ENCODE measurements at regions not wholly inside any gene's neighbourhood (a gene's known extent, or its start where the extent isn't known, plus 50 kb on each side); places are given as distances from the start of the nearest gene placed in this dataset.

- TF ChIP-seq EP300 (IDR thresholded peaks at IDR 0.05; ENCODE audit: borderline replicate concordance) (no peak), CREB1 (IDR thresholded peaks at IDR 0.05; ENCODE audit: low read depth) (no peak), FOXM1 (IDR thresholded peaks at IDR 0.05; ENCODE audit: borderline replicate concordance, low read depth) (no peak), TAF1 (IDR thresholded peaks at IDR 0.05; ENCODE audit: low read depth) (no peak), ZBTB7A (IDR thresholded peaks at IDR 0.05; ENCODE audit: low read depth) (no peak), EGR1 (IDR thresholded peaks at IDR 0.05) (no peak), TEAD4 (IDR thresholded peaks at IDR 0.05) (no peak), YY1 (IDR thresholded peaks at IDR 0.05; ENCODE audit: low read depth) (no peak), TCF12 (IDR thresholded peaks at IDR 0.05; ENCODE audit: low read depth) (no peak), NFIC (IDR thresholded peaks at IDR 0.05) (no peak), CEBPB (IDR thresholded peaks at IDR 0.05) (no peak), RAD21 (IDR thresholded peaks at IDR 0.05; ENCODE audit: low read depth) (no peak)
- TF ChIP-seq, protein P1, sequence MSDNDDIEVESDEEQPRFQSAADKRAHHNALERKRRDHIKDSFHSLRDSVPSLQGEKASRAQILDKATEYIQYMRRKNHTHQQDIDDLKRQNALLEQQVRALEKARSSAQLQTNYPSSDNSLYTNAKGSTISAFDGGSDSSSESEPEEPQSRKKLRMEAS (IDR thresholded peaks at IDR 0.05), result no peak
- TF ChIP-seq, protein P2, sequence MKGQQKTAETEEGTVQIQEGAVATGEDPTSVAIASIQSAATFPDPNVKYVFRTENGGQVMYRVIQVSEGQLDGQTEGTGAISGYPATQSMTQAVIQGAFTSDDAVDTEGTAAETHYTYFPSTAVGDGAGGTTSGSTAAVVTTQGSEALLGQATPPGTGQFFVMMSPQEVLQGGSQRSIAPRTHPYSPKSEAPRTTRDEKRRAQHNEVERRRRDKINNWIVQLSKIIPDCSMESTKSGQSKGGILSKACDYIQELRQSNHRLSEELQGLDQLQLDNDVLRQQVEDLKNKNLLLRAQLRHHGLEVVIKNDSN (IDR thresholded peaks at IDR 0.05), result no peak
- TF ChIP-seq, protein P3, sequence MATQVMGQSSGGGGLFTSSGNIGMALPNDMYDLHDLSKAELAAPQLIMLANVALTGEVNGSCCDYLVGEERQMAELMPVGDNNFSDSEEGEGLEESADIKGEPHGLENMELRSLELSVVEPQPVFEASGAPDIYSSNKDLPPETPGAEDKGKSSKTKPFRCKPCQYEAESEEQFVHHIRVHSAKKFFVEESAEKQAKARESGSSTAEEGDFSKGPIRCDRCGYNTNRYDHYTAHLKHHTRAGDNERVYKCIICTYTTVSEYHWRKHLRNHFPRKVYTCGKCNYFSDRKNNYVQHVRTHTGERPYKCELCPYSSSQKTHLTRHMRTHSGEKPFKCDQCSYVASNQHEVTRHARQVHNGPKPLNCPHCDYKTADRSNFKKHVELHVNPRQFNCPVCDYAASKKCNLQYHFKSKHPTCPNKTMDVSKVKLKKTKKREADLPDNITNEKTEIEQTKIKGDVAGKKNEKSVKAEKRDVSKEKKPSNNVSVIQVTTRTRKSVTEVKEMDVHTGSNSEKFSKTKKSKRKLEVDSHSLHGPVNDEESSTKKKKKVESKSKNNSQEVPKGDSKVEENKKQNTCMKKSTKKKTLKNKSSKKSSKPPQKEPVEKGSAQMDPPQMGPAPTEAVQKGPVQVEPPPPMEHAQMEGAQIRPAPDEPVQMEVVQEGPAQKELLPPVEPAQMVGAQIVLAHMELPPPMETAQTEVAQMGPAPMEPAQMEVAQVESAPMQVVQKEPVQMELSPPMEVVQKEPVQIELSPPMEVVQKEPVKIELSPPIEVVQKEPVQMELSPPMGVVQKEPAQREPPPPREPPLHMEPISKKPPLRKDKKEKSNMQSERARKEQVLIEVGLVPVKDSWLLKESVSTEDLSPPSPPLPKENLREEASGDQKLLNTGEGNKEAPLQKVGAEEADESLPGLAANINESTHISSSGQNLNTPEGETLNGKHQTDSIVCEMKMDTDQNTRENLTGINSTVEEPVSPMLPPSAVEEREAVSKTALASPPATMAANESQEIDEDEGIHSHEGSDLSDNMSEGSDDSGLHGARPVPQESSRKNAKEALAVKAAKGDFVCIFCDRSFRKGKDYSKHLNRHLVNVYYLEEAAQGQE (IDR thresholded peaks at IDR 0.05; ENCODE audit: low read depth), result no peak
These were observed 728.2 kb downstream of the ARAP2 start for GRCh38 chr4:35516102-35516501.

DNA sequence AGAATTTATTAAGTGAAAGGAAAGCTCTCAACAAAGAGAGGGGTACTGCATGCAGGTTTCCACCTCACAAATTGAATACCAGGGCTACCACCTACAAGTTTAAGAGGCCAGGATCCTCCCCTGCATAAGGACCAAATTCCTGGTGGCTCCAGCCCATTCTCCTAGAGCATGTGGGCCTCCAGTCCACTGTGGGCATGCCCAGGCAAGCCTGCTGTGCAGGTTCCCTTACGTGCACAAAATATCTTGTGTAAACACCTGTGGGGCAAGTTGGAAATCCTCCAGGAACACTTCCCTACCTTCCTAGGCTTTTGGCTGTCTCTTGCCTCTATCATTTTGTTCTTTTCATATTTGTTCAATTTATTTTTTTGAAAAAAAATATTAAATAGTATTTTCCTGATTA, 724.3 kb downstream of the ARAP2 start:
- TF ChIP-seq EGR1 (IDR thresholded peaks at IDR 0.05), result no peak
- TF ChIP-seq, protein P2 (IDR thresholded peaks at IDR 0.05), result no peak

GRCh38 chr4:35521682-35522081, 722.6 kb downstream of the ARAP2 start:
- no peak for TF ChIP-seq YY1 (IDR thresholded peaks at IDR 0.05; ENCODE audit: low read depth)

GRCh38 chr4:35525192-35525978, 718.9 kb downstream of the ARAP2 start:
- TF ChIP-seq ZBTB7A (IDR thresholded peaks at IDR 0.05; ENCODE audit: low read depth) (no peak), RAD21 (IDR thresholded peaks at IDR 0.05; ENCODE audit: low read depth) (no peak), TAF1 (IDR thresholded peaks at IDR 0.05; ENCODE audit: low read depth) (no peak), EP300 (IDR thresholded peaks at IDR 0.05; ENCODE audit: borderline replicate concordance) (no peak), EGR1 (IDR thresholded peaks at IDR 0.05) (no peak), YY1 (IDR thresholded peaks at IDR 0.05; ENCODE audit: low read depth) (no peak), TEAD4 (IDR thresholded peaks at IDR 0.05) (no peak), NFIC (IDR thresholded peaks at IDR 0.05) (no peak), TCF12 (IDR thresholded peaks at IDR 0.05; ENCODE audit: low read depth) (no peak), FOXM1 (IDR thresholded peaks at IDR 0.05; ENCODE audit: borderline replicate concordance, low read depth) (no peak)
- TF ChIP-seq, protein P2 (IDR thresholded peaks at IDR 0.05), result no peak
- TF ChIP-seq, protein P1 (IDR thresholded peaks at IDR 0.05), result no peak
- TF ChIP-seq, protein P3 (IDR thresholded peaks at IDR 0.05; ENCODE audit: low read depth), result no peak

DNA sequence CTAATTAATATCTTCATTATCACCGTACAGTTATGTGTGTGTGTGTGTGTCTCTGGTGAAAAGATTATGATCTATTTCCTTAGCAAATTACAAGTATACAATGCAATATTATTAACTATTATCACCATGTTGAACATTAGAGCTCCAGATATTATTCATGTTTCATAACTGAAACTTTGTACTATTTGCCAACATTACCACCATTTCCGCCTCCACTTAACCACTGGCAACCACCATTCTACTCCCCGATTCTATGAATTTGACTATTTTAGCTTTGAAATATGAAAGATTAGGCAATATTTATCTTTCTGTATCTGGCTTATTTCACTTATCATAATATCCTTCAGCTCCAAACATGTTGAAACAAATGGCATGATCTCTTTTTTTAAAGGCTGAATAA, 717.9 kb downstream of the ARAP2 start:
- TF ChIP-seq FOXM1 (IDR thresholded peaks at IDR 0.05; ENCODE audit: borderline replicate concordance, low read depth) (no peak), CEBPB (IDR thresholded peaks at IDR 0.05) (no peak), NFIC (IDR thresholded peaks at IDR 0.05) (no peak), RAD21 (IDR thresholded peaks at IDR 0.05; ENCODE audit: low read depth) (no peak), YY1 (IDR thresholded peaks at IDR 0.05; ENCODE audit: low read depth) (no peak), CREB1 (IDR thresholded peaks at IDR 0.05; ENCODE audit: low read depth) (no peak), EP300 (IDR thresholded peaks at IDR 0.05; ENCODE audit: borderline replicate concordance) (no peak), TEAD4 (IDR thresholded peaks at IDR 0.05) (no peak), ZBTB7A (IDR thresholded peaks at IDR 0.05; ENCODE audit: low read depth) (no peak), TAF1 (IDR thresholded peaks at IDR 0.05; ENCODE audit: low read depth) (no peak), EGR1 (IDR thresholded peaks at IDR 0.05) (no peak), TCF12 (IDR thresholded peaks at IDR 0.05; ENCODE audit: low read depth) (no peak)
- TF ChIP-seq, protein P1 (IDR thresholded peaks at IDR 0.05), result no peak
- TF ChIP-seq, protein P3 (IDR thresholded peaks at IDR 0.05; ENCODE audit: low read depth), result no peak
- TF ChIP-seq, protein P2 (IDR thresholded peaks at IDR 0.05), result no peak
